HG03175 (cell line): ENCODE measurements at regions not wholly inside any gene's neighbourhood (a gene's known extent, or its start where the extent isn't known, plus 50 kb on each side); places are given as distances from the start of the nearest gene placed in this dataset.
"Not testable (repeated sequence)": the region's sequence is repeated elsewhere in the genome, so short reads cannot be mapped to it uniquely, and the experiment has no call there.

Experiments used
- ATAC-seq: cut with Tn5 transposase; IDR thresholded peaks from one replicate; pipeline ENCODE4 v1.9.1; 2021; ENCODE audit warnings: mild to moderate bottlenecking, moderate library complexity; ENCODE audit not compliant: unreplicated experiment

GRCh38 chr12:97616946-97617345 lies 154.3 kb downstream of the RMST start:
- ATAC-seq = no peak

DNA sequence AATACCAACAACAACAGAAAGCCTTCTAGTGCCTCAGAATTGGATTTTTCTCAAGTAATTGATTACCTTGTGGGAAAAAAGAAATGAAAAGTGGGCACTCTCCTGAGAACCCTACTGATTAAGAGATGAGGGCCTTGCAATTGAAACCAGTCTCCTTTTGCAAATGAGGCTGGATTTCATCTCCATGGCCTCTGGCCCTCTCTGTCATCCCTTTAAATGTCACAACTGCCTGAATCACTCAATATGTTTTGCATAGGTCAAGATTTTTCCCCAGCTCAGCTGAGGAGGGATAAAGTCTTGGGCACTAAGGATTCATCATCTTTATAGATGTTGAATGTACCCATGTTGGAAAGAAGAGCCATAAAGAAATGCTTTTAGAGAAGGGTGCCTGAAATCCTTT lies 166.4 kb downstream of the RMST start:
- no peak for ATAC-seq

GRCh38 chr12:97629382-97629781 lies 166.8 kb downstream of the RMST start:
- no peak for ATAC-seq

DNA sequence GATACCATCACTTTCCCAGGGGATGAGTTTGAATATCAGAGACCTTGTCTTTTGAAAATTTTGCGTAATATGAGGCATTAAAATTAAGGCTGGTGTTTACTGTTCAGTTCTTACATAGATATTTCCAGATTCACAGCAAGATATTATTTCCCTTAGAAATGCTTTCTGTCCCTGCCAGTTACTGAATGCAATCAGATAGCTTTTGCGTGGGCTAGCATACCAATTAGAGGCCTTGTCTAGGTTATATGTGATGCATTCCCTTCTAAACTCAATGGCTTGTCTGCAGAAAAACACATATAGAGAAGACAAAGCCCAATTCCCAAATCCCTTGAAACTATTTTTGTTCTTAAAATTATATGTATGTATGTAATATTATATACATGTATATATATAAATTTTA lies 167.8 kb downstream of the RMST start:
- ATAC-seq = no peak

DNA sequence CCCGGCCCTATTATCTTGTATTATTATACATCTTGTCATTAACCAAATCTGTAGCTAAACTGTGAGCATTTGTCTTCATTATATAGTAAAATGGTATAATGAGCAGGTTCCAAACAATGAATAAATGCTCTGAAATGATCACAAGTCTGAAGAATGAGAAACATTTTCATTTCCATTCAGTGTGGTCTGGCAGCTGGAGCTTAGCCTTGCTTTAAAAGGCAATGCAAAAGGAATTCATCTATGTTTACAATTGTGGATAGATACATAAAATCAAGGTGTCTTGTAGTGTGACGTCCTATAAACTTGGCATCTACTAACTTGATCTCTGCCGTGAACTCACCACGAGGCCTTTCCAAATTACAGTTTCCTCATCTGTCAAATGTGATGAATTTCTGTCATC lies 168.3 kb downstream of the RMST start:
- no peak for ATAC-seq

GRCh38 chr12:97637770-97638169 lies 175.2 kb downstream of the RMST start:
- no peak for ATAC-seq

DNA sequence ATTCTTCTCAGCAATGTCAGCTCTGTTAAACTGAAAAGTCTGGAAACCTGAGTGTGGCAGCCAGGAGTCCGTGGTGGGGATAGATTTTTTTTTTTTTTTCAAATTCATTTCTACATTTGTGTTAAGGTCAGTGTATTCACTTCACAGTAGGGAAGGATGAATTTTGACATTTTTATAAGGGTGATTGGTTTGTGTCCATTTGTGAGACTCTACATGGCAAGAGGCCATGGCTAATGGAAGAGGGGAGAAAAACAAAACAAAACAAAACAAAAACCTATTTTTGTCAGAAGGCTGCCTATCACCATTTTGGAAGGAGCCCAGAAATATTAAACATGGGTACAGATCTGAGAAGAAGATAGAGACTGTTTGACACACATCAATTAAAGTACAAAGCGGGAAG lies 176.1 kb downstream of the RMST start:
- no peak for ATAC-seq

- no peak for ATAC-seq
Observed at GRCh38 chr12:97639702-97640101, 177.1 kb downstream of the RMST start.

- ATAC-seq = no peak
Observed at GRCh38 chr12:97640826-97641225, 178.2 kb downstream of the RMST start.

- ATAC-seq = no peak
Observed at GRCh38 chr12:97642911-97643310, 180.3 kb downstream of the RMST start.

GRCh38 chr12:97643924-97644323 lies 181.3 kb downstream of the RMST start:
- ATAC-seq = no peak

GRCh38 chr12:97645726-97646125 lies 183.1 kb downstream of the RMST start:
- no peak for ATAC-seq

DNA sequence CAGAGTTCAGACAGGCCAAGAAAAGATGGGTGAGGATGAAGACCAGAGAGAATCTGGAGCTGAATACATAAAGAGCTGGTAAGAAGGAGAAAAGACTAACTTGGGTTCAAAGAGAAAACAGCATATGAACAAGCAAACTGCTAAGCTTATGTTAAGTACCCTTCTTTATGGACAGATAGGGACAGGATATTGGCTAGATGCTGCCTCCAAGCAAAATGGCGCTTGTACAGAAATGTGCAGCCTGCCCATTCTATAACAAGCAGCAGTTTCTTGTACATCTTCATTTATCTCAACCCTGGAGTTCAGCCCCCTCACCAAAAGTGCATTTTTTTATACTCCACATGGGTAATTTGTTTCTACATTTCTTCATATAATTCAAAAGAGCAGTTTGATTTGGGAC lies 184.5 kb downstream of the RMST start:
- no peak for ATAC-seq

- ATAC-seq = no peak
Observed at GRCh38 chr12:97650242-97650641, 187.6 kb downstream of the RMST start.

GRCh38 chr12:97656548-97656947 lies 193.9 kb downstream of the RMST start:
- not testable (repeated sequence) for ATAC-seq

DNA sequence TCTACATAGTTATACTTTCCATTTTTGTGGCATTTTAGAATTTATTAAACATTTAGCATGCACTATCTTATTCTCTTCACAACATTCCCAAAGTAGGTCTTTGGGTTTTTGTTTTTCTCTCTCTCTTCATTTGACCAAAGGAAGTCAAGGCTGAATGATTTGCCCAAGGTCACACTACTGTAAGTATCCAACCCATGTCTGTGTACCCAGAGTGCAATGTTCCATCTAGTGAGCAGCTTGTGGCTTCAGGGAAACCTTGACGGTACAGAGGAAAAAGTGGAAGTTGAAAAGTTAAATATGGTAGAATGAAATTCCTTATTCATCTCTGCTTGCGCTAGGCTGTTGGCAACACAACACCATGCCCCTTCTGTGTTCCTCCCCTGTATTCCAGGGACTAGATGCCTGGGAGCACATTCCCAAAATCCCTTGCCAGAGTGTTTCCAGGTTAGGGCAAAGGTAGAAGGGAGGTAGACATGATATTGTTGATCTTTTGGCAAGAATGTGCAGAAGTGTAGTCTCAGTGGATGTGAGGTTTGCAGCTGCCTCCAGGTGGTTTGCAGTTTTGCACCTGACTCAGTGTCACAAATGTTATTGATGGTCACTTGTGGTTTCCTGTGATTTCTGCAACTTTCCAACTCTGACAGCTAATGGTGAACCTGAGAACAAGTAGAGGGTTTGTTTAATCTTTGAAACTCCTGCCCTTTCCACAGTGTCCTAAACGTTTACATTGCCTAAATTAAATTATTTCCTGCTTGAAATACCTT lies 196.7 kb downstream of the RMST start:
- no peak for ATAC-seq

- no peak for ATAC-seq
Observed at GRCh38 chr12:97666263-97666662, 203.7 kb downstream of the RMST start.

- no peak for ATAC-seq
Observed at GRCh38 chr12:97672870-97673269, 210.3 kb downstream of the RMST start.

- no peak for ATAC-seq
Observed at GRCh38 chr12:97680751-97681150, 218.1 kb downstream of the RMST start.

DNA sequence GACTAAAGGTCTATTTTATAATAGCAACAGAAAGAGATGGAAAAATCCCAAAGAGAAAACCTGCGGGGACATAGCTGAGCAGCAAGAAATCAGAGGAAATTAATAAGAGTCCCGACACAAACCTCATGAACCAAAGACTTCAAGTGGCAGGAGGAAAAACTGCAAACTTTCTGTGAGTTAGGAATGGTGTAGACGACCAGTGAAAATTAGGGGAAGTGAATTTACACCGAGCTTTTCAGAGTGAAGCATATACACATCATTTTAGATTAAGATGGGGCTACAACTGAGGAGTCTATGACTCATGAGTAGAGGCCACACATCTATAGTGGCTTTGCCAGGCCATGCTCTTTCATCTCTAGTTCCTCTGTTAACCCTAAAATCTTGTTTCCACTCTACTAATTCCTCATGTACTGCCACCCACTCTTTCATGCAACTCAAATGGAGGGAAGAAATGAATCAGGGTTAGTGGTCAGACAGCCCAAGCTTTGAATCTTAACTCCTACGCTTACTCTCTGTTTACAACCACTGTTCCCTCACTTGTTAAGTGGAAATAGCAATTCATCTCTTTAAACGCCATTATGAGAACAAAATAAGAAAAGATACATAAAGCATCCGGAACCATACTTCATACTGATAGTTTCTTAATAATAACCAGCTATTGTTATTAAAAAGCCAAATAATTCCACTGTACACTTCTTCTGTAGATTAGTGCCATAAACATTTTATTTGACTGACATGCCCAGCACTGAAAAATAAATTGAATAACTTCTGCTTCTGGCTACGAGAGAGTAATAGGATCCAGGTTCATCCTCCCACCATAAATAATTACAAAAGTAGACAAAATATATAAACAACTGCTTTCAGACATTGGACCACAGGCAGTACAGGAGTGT lies 219.3 kb downstream of the RMST start:
- ATAC-seq = no peak

GRCh38 chr12:97685360-97685759 lies 222.8 kb downstream of the RMST start:
- ATAC-seq = no peak

- ATAC-seq = no peak
Observed at GRCh38 chr12:97701901-97702300, 239.3 kb downstream of the RMST start.
